Fibroblast of gingiva (primary cell): ENCODE measurements at regions not wholly inside any gene's neighbourhood (a gene's known extent, or its start where the extent isn't known, plus 50 kb on each side); places are given as distances from the start of the nearest gene placed in this dataset.

Source experiments
- DNase-seq: peaks from one replicate; pipeline ENCODE4 v3.0.0-alpha.2; 2011; ENCODE audit warnings: low read depth

- peak; percentile 71 for DNase-seq
These were observed 110.1 kb upstream of the VEGFC start for GRCh38 chr4:176902710-176903323.

GRCh38 chr4:176906709-176907108 lies 114.0 kb upstream of the VEGFC start:
- no peak for DNase-seq

GRCh38 chr4:176910646-176911045 lies 117.9 kb upstream of the VEGFC start:
- DNase-seq: no peak

GRCh38 chr4:176919631-176920030 lies 126.9 kb upstream of the VEGFC start:
- DNase-seq: no peak

- no peak for DNase-seq
These were observed 128.0 kb upstream of the VEGFC start for GRCh38 chr4:176920694-176921093.

- DNase-seq: no peak
These were observed 128.5 kb upstream of the VEGFC start for GRCh38 chr4:176921256-176921655.

- DNase-seq: no peak
These were observed 131.5 kb upstream of the VEGFC start for GRCh38 chr4:176924238-176924637.

GRCh38 chr4:176925962-176926361 lies 133.2 kb upstream of the VEGFC start:
- DNase-seq: no peak

- no peak for DNase-seq
These were observed 134.4 kb upstream of the VEGFC start for GRCh38 chr4:176927117-176927516.

GRCh38 chr4:176927664-176928063 lies 134.9 kb upstream of the VEGFC start:
- peak; percentile 95 for DNase-seq

GRCh38 chr4:176939445-176939844 lies 146.7 kb upstream of the VEGFC start:
- DNase-seq: peak; percentile 3

- DNase-seq: peak; percentile 23
These were observed 152.6 kb upstream of the VEGFC start for GRCh38 chr4:176945334-176945733.

- peak; percentile 40 for DNase-seq
These were observed 156.3 kb upstream of the VEGFC start for GRCh38 chr4:176949029-176949428.

GRCh38 chr4:176953021-176953420 lies 160.3 kb upstream of the VEGFC start:
- DNase-seq: peak; percentile 48

- DNase-seq: no peak
These were observed 164.8 kb upstream of the VEGFC start for GRCh38 chr4:176957353-176958118.

GRCh38 chr4:176959980-176960379 lies 167.3 kb upstream of the VEGFC start:
- DNase-seq: no peak

GRCh38 chr4:176963121-176963520 lies 170.4 kb upstream of the VEGFC start:
- DNase-seq: no peak

GRCh38 chr4:176964116-176964691 lies 171.5 kb upstream of the VEGFC start:
- no peak for DNase-seq

GRCh38 chr4:176967586-176967985 lies 174.9 kb upstream of the VEGFC start:
- DNase-seq: no peak

GRCh38 chr4:176968094-176968493 lies 175.4 kb upstream of the VEGFC start:
- DNase-seq: no peak

- DNase-seq: no peak
These were observed 176.3 kb upstream of the VEGFC start for GRCh38 chr4:176969011-176969410.

- no peak for DNase-seq
These were observed 178.1 kb upstream of the VEGFC start for GRCh38 chr4:176970853-176971252.

GRCh38 chr4:176971576-176972115 lies 178.9 kb upstream of the VEGFC start:
- no peak for DNase-seq
